ENCODE measurements at regions not wholly inside any gene's neighbourhood (a gene's known extent, or its start where the extent isn't known, plus 50 kb on each side); places are given as distances from the start of the nearest gene placed in this dataset.

- H3K9ac ChIP-seq (ENCODE audit: low read depth, low read length): no peak overlapping the region
- peaks cover 95% of the 10 kb centered on the region for H3K27me3 ChIP-seq (ENCODE audit: control insufficient read depth, insufficient read depth, low read length)
- no peak overlapping the region for H3K4me3 ChIP-seq (ENCODE audit: low read length)
- no peaks in the 10 kb centered on the region for H3K4me1 ChIP-seq (ENCODE audit: control insufficient read depth, insufficient read depth, low read length)
- H3K4me2 ChIP-seq (ENCODE audit: low read length): no peak overlapping the region
- no peaks in the 10 kb centered on the region for H3K36me3 ChIP-seq (ENCODE audit: insufficient read depth, low read length)
- H3K9me3 ChIP-seq (replicated peaks; ENCODE audit: low read length): no peaks in the 10 kb centered on the region
Measured at GRCh38 chr14:61928300-61928699, 166.1 kb downstream of the SNAPC1 start.

GRCh38 chr14:61928701-61929100, 166.5 kb downstream of the SNAPC1 start:
- Histone ChIP-seq H3K27me3 (ENCODE audit: control insufficient read depth, insufficient read depth, low read length) (peaks cover 94% of the 10 kb centered on the region), H3K4me2 (ENCODE audit: low read length) (no peak overlapping the region), H3K36me3 (ENCODE audit: insufficient read depth, low read length) (no peaks in the 10 kb centered on the region), H3K4me1 (ENCODE audit: control insufficient read depth, insufficient read depth, low read length) (no peaks in the 10 kb centered on the region), H3K4me3 (ENCODE audit: low read length) (no peak overlapping the region), H3K9me3 (replicated peaks; ENCODE audit: low read length) (no peaks in the 10 kb centered on the region), H3K9ac (ENCODE audit: low read depth, low read length) (no peak overlapping the region)

GRCh38 chr14:61929651-61930050, 167.4 kb downstream of the SNAPC1 start:
- H3K4me1 ChIP-seq (ENCODE audit: control insufficient read depth, insufficient read depth, low read length): peaks cover 2% of the 10 kb centered on the region
- H3K36me3 ChIP-seq (ENCODE audit: insufficient read depth, low read length): no peaks in the 10 kb centered on the region
- H3K4me2 ChIP-seq (ENCODE audit: low read length): no peak overlapping the region
- H3K4me3 ChIP-seq (ENCODE audit: low read length): no peak overlapping the region
- H3K9ac ChIP-seq (ENCODE audit: low read depth, low read length): no peak overlapping the region
- H3K9me3 ChIP-seq (replicated peaks; ENCODE audit: low read length): no peaks in the 10 kb centered on the region
- H3K27me3 ChIP-seq (ENCODE audit: control insufficient read depth, insufficient read depth, low read length): peaks cover 85% of the 10 kb centered on the region

GRCh38 chr14:61930101-61930857, 168.1 kb downstream of the SNAPC1 start:
- Histone ChIP-seq H3K4me3 (ENCODE audit: low read length) (no peak overlapping the region), H3K9ac (ENCODE audit: low read depth, low read length) (no peak overlapping the region), H3K27me3 (ENCODE audit: control insufficient read depth, insufficient read depth, low read length) (peaks cover 79% of the 10 kb centered on the region)

GRCh38 chr14:61932974-61933373, 170.8 kb downstream of the SNAPC1 start:
- no peaks in the 10 kb centered on the region for H3K36me3 ChIP-seq (ENCODE audit: insufficient read depth, low read length)
- peaks cover 7% of the 10 kb centered on the region for H3K4me1 ChIP-seq (ENCODE audit: control insufficient read depth, insufficient read depth, low read length)
- no peaks in the 10 kb centered on the region for H3K9me3 ChIP-seq (replicated peaks; ENCODE audit: low read length)
- H3K4me2 ChIP-seq (ENCODE audit: low read length): no peak overlapping the region
- H3K4me3 ChIP-seq (ENCODE audit: low read length): no peak overlapping the region
- peaks cover 81% of the 10 kb centered on the region for H3K27me3 ChIP-seq (ENCODE audit: control insufficient read depth, insufficient read depth, low read length)
- no peak overlapping the region for H3K9ac ChIP-seq (ENCODE audit: low read depth, low read length)

More at GRCh38 chr14:61930101-61930857, 168.1 kb downstream of the SNAPC1 start:
- Histone ChIP-seq H3K4me2 (ENCODE audit: low read length) (no peak overlapping the region), H3K9me3 (replicated peaks; ENCODE audit: low read length) (no peaks in the 10 kb centered on the region), H3K4me1 (ENCODE audit: control insufficient read depth, insufficient read depth, low read length) (peaks cover 7% of the 10 kb centered on the region), H3K36me3 (ENCODE audit: insufficient read depth, low read length) (no peaks in the 10 kb centered on the region)

GRCh38 chr14:61934385-61934784, 172.2 kb downstream of the SNAPC1 start:
- Histone ChIP-seq H3K4me3 (ENCODE audit: low read length) (no peak overlapping the region), H3K9ac (ENCODE audit: low read depth, low read length) (no peak overlapping the region), H3K4me2 (ENCODE audit: low read length) (no peak overlapping the region), H3K36me3 (ENCODE audit: insufficient read depth, low read length) (no peaks in the 10 kb centered on the region), H3K27me3 (ENCODE audit: control insufficient read depth, insufficient read depth, low read length) (peaks cover 77% of the 10 kb centered on the region), H3K4me1 (ENCODE audit: control insufficient read depth, insufficient read depth, low read length) (peaks cover 7% of the 10 kb centered on the region), H3K9me3 (replicated peaks; ENCODE audit: low read length) (no peaks in the 10 kb centered on the region)

GRCh38 chr14:61939776-61940175, 177.6 kb downstream of the SNAPC1 start:
- Histone ChIP-seq H3K4me3 (ENCODE audit: low read length) (no peak overlapping the region), H3K4me2 (ENCODE audit: low read length) (no peak overlapping the region), H3K9me3 (replicated peaks; ENCODE audit: low read length) (no peaks in the 10 kb centered on the region), H3K27me3 (ENCODE audit: control insufficient read depth, insufficient read depth, low read length) (peaks cover 67% of the 10 kb centered on the region), H3K36me3 (ENCODE audit: insufficient read depth, low read length) (no peaks in the 10 kb centered on the region), H3K9ac (ENCODE audit: low read depth, low read length) (no peak overlapping the region), H3K4me1 (ENCODE audit: control insufficient read depth, insufficient read depth, low read length) (peaks cover 3% of the 10 kb centered on the region)

- H3K4me3 ChIP-seq (ENCODE audit: low read length): no peak overlapping the region
- H3K9ac ChIP-seq (ENCODE audit: low read depth, low read length): no peak overlapping the region
Measured at GRCh38 chr14:61940666-61941420, 178.6 kb downstream of the SNAPC1 start.

GRCh38 chr14:61941421-61942150, 179.4 kb downstream of the SNAPC1 start:
- Histone ChIP-seq H3K4me2 (ENCODE audit: low read length) (no peak overlapping the region), H3K4me1 (ENCODE audit: control insufficient read depth, insufficient read depth, low read length) (no peaks in the 10 kb centered on the region), H3K9ac (ENCODE audit: low read depth, low read length) (no peak overlapping the region), H3K27me3 (ENCODE audit: control insufficient read depth, insufficient read depth, low read length) (peaks cover 57% of the 10 kb centered on the region), H3K36me3 (ENCODE audit: insufficient read depth, low read length) (no peaks in the 10 kb centered on the region), H3K9me3 (replicated peaks; ENCODE audit: low read length) (no peaks in the 10 kb centered on the region), H3K4me3 (ENCODE audit: low read length) (no peak overlapping the region)

More at GRCh38 chr14:61940666-61941420, 178.6 kb downstream of the SNAPC1 start:
- no peak overlapping the region for H3K4me2 ChIP-seq (ENCODE audit: low read length)
- H3K4me1 ChIP-seq (ENCODE audit: control insufficient read depth, insufficient read depth, low read length): no peaks in the 10 kb centered on the region
- no peaks in the 10 kb centered on the region for H3K9me3 ChIP-seq (replicated peaks; ENCODE audit: low read length)
- H3K27me3 ChIP-seq (ENCODE audit: control insufficient read depth, insufficient read depth, low read length): peaks cover 62% of the 10 kb centered on the region
- H3K36me3 ChIP-seq (ENCODE audit: insufficient read depth, low read length): no peaks in the 10 kb centered on the region

- Histone ChIP-seq H3K27me3 (ENCODE audit: control insufficient read depth, insufficient read depth, low read length) (peaks cover 24% of the 10 kb centered on the region), H3K9ac (ENCODE audit: low read depth, low read length) (no peak overlapping the region), H3K4me3 (ENCODE audit: low read length) (no peak overlapping the region), H3K36me3 (ENCODE audit: insufficient read depth, low read length) (no peaks in the 10 kb centered on the region), H3K9me3 (replicated peaks; ENCODE audit: low read length) (no peaks in the 10 kb centered on the region), H3K4me2 (ENCODE audit: low read length) (no peak overlapping the region), H3K4me1 (ENCODE audit: control insufficient read depth, insufficient read depth, low read length) (no peaks in the 10 kb centered on the region)
Measured at GRCh38 chr14:61948376-61948775, 186.2 kb downstream of the SNAPC1 start.

- no peaks in the 10 kb centered on the region for H3K9me3 ChIP-seq (replicated peaks; ENCODE audit: low read length)
- no peaks in the 10 kb centered on the region for H3K36me3 ChIP-seq (ENCODE audit: insufficient read depth, low read length)
- H3K4me3 ChIP-seq (ENCODE audit: low read length): no peak overlapping the region
- H3K9ac ChIP-seq (ENCODE audit: low read depth, low read length): no peak overlapping the region
- peaks cover 28% of the 10 kb centered on the region for H3K27me3 ChIP-seq (ENCODE audit: control insufficient read depth, insufficient read depth, low read length)
- H3K4me1 ChIP-seq (ENCODE audit: control insufficient read depth, insufficient read depth, low read length): no peaks in the 10 kb centered on the region
- no peak overlapping the region for H3K4me2 ChIP-seq (ENCODE audit: low read length)
Measured at GRCh38 chr14:61950340-61950739, 188.1 kb downstream of the SNAPC1 start.

Data from skeletal muscle satellite cell (primary cell).